HG03103 (cell line): ENCODE measurements at regions not wholly inside any gene's neighbourhood (a gene's known extent, or its start where the extent isn't known, plus 50 kb on each side); places are given as distances from the start of the nearest gene placed in this dataset.
"Not testable (repeated sequence)": the region's sequence is repeated elsewhere in the genome, so short reads cannot be mapped to it uniquely, and the experiment has no call there.

ENCODE experiments used
- ATAC-seq: cut with Tn5 transposase; IDR thresholded peaks from one replicate; pipeline ENCODE4 v1.9.1; 2021; ENCODE audit warnings: low read depth; ENCODE audit not compliant: unreplicated experiment

GRCh38 chr9:78172610-78173009 lies 63.3 kb upstream of the CEP78 start:
- not testable (repeated sequence) for ATAC-seq

DNA sequence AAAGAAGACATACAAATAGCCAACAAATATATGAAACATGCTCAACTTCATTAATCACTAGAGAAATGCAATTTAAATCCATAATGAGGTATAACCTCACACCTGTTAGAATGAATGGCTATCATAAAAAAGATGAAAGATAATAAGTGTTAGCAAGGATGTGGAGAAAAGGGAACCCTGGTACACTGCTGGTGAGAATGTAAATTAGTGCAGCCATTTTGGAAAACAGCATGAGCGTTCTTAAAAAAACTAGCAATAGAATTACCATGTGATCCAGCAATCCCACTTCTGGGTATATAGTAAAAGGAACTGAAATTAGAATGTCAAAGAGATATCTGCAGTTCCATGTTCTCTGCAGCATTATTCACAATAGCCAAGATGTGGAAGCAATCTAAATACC lies 64.2 kb upstream of the CEP78 start:
- no peak for ATAC-seq

- no peak for ATAC-seq
These were observed 66.8 kb upstream of the CEP78 start for GRCh38 chr9:78169125-78169524.

DNA sequence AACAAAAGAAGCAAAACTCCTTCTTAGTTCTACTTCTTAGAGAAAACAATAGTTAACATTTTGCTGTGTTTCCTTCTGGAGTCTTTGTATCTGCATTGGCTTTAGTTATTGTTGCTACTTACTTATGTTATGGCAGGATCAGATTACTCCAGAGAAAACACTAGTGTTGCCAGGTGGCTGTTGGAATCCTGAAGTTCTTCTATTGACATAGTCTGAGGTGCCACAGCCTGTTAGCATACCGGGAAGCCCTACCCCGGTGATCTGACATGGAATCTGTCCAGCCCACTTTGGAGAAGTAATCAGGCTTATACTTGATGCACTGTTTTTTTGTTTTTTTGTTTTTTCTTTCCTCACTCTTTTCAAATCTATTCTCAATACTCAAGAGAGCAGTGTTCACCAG lies 68.5 kb upstream of the CEP78 start:
- ATAC-seq: no peak

DNA sequence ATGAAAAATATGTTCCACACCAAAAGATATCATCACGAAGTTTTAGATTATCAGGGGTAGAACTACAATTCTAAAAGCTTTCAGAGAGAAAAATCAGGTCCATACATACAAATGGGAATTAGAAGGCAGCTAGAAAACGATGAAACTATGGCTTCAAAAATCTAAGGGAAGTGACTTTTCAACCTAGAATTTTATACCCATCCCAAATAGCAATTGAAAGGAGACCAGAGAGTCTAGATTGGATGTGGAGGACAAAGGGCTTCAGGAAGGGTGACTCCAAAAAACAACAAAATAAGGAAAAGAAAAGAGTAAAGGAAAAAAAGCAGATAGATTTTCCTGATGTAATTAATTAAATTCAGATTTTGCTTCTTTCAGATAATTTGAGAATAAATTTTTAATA lies 72.0 kb upstream of the CEP78 start:
- ATAC-seq: no peak

GRCh38 chr9:78158286-78158685 lies 77.6 kb upstream of the CEP78 start:
- no peak for ATAC-seq

- no peak for ATAC-seq
These were observed 84.9 kb upstream of the CEP78 start for GRCh38 chr9:78150983-78151356.

DNA sequence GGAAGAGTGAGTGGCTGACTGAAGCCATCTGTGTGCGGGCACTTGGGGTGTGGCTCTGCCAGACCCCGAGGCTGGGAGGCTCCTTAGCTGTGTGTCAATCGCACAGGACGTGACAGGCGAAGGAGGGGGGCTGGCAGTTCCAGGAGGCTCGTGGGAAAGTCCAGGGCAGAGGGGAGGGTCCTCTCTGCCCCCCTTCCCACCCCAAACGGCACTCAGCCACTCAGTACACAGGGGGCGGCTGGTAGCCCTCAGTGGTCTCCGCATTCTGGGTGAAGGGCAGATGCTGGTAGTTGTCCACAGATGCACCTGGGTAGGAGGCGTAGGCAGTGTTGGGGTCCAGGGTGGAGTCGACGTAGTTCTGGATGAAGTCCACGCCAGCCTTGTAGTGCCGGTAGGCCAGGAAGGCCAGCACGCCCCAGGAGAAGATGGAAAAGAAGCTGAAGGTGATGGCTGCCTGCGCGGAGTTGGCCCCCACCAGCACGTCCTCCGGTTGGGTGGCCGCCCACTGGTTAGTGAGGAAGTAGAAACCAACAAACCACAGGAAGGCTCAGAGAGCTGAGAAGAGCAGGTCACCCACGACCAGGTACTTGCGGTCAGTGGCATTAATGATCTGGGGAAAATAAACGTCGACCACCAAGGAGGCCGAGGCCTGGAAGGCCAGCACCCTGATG lies 85.4 kb upstream of the CEP78 start:
- no peak for ATAC-seq

GRCh38 chr9:78149702-78150291 lies 86.1 kb upstream of the CEP78 start:
- ATAC-seq: no peak

DNA sequence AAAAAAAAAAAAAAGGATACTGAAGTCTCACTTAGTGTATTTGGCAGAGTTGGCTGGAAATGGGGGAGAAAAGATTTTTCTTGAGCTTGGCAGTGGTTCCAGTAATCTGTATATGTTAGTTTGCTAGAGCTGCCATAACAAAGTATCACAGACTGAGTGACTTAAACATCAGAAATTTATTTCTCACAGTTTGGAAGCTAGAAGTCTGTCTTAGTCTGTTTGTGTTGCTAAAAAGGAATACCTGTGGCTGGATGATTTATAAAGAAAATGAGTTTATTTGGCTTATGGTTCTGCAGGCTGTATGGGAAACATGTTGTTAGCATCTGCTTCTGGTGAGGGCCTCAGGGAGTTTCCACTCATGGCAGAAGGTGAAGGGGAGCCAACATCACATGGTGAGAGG lies 89.6 kb upstream of the CEP78 start:
- no peak for ATAC-seq

DNA sequence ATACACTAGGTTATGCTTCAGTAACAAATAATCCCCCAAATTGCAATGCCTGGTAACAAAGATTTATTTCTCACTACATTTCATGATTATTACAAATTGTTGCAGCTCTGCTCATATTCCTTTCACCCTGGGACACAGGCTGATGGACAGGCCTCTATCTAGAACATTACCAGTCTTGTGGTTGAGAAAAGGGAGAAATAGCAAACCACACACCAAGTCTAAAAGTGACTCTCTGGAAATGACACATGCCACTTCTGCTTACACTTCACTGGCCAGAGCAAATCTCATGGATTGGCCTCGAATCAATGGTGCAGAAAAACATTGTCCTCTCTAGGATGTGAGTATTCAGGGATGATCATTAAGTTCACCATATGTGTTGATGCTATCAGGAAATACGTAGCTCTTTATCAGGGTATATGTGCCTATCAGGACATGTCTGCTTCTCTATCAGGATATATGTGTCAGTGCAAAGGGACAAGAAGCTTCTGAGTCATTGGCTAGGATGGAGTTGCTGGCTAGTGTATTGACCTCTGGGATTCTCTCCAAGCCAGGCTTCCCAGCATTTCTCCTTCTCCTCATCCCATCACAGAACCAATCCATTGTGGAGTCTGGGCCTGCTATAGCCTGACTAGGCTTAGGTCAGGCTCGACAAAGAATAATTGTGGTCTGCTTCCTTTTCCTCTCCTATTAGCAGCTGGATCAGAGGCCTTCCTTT lies 91.1 kb upstream of the CEP78 start:
- peak; percentile 71 for ATAC-seq

GRCh38 chr9:78144008-78144381 lies 91.9 kb upstream of the CEP78 start:
- ATAC-seq: no peak

DNA sequence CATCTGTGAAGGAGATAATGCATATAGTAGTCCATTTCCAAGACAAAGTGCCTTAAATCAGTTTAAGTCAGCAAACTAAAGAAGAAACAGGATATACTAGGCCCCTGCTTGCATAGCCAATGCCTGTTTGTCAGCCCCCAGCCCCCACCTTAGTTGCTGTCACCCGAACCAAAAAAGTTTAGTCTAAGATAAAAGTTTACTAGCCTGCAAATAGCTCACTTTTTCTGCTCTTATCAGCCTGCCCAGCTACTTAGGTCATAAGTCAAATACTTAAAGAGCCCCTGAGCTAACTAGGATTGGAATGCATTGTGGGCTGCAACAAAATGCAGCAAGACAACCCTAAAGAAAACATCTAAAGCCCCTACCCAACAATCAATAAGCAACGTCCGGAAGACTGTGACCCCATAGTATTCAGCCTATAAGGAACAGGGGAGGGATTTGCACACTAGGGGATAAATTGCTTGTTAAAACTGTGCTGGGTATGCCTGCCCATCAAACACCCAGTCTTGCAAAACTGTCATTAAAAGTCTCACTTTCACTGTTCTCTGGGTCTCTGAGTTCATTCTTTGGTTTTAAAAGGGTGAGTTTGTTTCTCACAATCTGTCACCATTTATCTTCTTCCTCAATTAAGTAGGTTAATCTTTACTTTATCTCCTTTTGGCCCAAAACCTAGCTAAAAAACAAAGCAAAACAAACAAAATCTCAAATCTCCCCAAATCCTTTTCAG lies 92.4 kb upstream of the CEP78 start:
- no peak for ATAC-seq

DNA sequence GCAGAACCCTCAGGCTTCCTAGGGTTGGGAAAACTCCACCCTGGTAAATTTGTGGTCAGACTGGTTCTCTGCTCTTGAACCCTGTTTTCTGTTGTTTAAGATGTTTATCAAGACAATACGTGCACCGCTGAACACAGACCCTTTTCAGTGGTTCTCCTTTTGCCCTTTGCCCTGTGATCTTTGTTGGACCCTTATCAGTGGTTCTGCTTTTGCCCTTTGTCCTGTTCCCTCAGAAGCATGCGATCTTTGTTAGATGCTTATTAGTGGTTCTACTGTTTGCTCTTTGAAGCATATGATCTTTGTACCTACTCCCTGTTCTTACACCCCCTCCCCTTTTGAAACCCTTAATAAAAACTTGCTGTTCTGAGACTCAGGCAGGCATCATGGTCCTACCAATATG lies 93.6 kb upstream of the CEP78 start:
- ATAC-seq: not testable (repeated sequence)

GRCh38 chr9:78133751-78134150 lies 102.1 kb upstream of the CEP78 start:
- no peak for ATAC-seq

GRCh38 chr9:78132701-78133058 lies 101.1 kb upstream of the GNAQ start:
- no peak for ATAC-seq

DNA sequence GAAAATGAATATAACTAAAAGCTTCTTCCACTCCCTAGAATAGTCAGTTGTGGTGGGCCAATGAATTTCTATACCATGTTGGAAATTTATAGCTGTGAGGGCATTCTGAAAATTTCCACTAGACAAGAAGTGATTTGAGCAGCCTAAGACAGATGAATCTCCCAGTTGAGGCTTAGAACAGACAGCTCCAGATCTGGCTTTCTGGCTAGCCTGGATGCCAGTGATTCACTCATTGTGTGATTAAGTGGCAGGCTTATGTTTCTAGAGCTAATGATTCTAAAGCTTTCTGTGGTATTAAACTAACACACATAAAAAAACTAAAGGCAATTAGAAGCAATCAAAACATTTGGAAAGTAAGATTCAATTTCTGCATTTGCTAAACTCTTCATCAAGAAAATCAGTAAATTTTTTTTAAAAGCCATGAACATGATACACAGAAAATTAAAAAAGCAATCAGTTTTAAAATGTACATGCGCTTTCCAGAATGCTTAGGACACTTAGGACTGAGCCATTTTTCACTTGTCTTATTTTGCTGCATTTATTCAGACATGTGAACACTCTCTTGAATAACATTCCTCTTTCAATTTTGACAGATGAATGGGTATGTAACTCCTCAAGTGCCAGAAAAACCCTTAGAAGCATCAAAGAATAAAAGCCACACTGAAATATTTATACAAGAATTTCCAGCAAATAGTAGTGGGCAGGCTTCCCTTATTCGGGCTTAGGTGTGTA lies 100.5 kb upstream of the GNAQ start:
- ATAC-seq: no peak

DNA sequence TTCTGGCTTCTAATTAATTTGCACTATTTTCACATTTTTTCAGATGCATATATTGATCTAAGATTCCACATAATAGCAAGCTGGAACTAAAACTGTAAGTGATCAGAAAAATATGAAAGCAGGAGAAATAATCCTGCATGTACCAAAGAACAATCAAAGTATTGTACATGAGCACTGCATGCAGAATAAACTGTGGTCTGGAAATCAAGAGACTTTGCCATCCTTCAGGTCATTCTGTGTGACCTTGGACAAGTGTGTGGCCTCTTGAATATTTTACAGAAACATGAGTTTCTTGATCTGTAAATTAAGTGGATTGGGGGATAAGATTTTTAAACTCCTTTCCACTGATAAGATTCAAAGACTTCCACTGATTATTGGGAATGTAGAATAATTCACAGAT lies 99.2 kb upstream of the GNAQ start:
- ATAC-seq: no peak

DNA sequence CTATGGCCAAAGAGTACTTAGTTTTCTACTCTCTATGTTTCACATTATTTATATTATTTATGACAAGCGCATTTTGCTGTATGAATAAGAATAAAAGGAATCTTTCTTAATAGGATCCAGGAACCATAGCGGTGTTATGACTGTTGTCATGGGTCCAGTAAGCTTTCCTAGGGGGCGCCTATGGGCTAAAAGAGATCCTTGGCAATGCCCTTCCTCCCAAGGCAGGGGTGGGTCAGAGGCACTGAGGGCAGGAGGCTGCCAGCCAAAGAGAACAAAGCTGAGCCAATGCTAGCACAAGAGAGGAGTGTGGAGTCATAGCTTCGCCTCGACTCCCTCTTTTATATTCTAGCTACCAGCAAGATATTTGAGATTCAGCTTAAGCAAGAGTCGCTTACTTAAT lies 98.4 kb upstream of the GNAQ start:
- ATAC-seq: no peak

GRCh38 chr9:78127279-78128225 lies 95.9 kb upstream of the GNAQ start:
- no peak for ATAC-seq
